GM19455 (cell line): ENCODE measurements at regions not wholly inside any gene's neighbourhood (a gene's known extent, or its start where the extent isn't known, plus 50 kb on each side); places are given as distances from the start of the nearest gene placed in this dataset.
"Not testable (repeated sequence)": the region's sequence is repeated elsewhere in the genome, so short reads cannot be mapped to it uniquely, and the experiment has no call there.

Experiments used
- ATAC-seq: cut with Tn5 transposase; IDR thresholded peaks from one replicate; pipeline ENCODE4 v1.9.1; 2021; ENCODE audit not compliant: unreplicated experiment

GRCh38 chr6:114862064-114862463 lies 519.2 kb upstream of the HS3ST5 start:
- no peak for ATAC-seq

GRCh38 chr6:114844359-114844758 lies 501.5 kb upstream of the HS3ST5 start:
- ATAC-seq, result no peak

GRCh38 chr6:114839019-114839418 lies 496.2 kb upstream of the HS3ST5 start:
- ATAC-seq, result no peak

GRCh38 chr6:114833211-114833610 lies 490.4 kb upstream of the HS3ST5 start:
- ATAC-seq, result no peak

- ATAC-seq, result no peak
Observed at GRCh38 chr6:114830515-114830914, 487.7 kb upstream of the HS3ST5 start.

- ATAC-seq, result no peak
Observed at GRCh38 chr6:114827135-114827534, 484.3 kb upstream of the HS3ST5 start.

GRCh38 chr6:114824409-114824808 lies 481.6 kb upstream of the HS3ST5 start:
- ATAC-seq, result no peak

GRCh38 chr6:114816678-114817077 lies 473.9 kb upstream of the HS3ST5 start:
- no peak for ATAC-seq

GRCh38 chr6:114810468-114810867 lies 467.6 kb upstream of the HS3ST5 start:
- ATAC-seq, result no peak

GRCh38 chr6:114805426-114805825 lies 462.6 kb upstream of the HS3ST5 start:
- not testable (repeated sequence) for ATAC-seq

GRCh38 chr6:114796576-114796975 lies 453.8 kb upstream of the HS3ST5 start:
- no peak for ATAC-seq

- no peak for ATAC-seq
Observed at GRCh38 chr6:114793428-114793827, 450.6 kb upstream of the HS3ST5 start.

- ATAC-seq, result no peak
Observed at GRCh38 chr6:114785235-114786127, 442.7 kb upstream of the HS3ST5 start.

- no peak for ATAC-seq
Observed at GRCh38 chr6:114783783-114784182, 441.0 kb upstream of the HS3ST5 start.

- ATAC-seq, result no peak
Observed at GRCh38 chr6:114783083-114783482, 440.3 kb upstream of the HS3ST5 start.

GRCh38 chr6:114764866-114765265 lies 422.0 kb upstream of the HS3ST5 start:
- ATAC-seq, result no peak

- ATAC-seq, result no peak
Observed at GRCh38 chr6:114762145-114762544, 419.3 kb upstream of the HS3ST5 start.

GRCh38 chr6:114747995-114748625 lies 405.3 kb upstream of the HS3ST5 start:
- ATAC-seq, result no peak

- ATAC-seq, result no peak
Observed at GRCh38 chr6:114740547-114740946, 397.7 kb upstream of the HS3ST5 start.

- ATAC-seq, result no peak
Observed at GRCh38 chr6:114739656-114740055, 396.8 kb upstream of the HS3ST5 start.

GRCh38 chr6:114735025-114735735 lies 392.4 kb upstream of the HS3ST5 start:
- no peak for ATAC-seq

GRCh38 chr6:114733596-114733995 lies 390.8 kb upstream of the HS3ST5 start:
- no peak for ATAC-seq
